ENCODE measurements at regions not wholly inside any gene's neighbourhood (a gene's known extent, or its start where the extent isn't known, plus 50 kb on each side); places are given as distances from the start of the nearest gene placed in this dataset.
"Not testable (repeated sequence)": the region's sequence is repeated elsewhere in the genome, so short reads cannot be mapped to it uniquely, and the experiment has no call there.

DNA sequence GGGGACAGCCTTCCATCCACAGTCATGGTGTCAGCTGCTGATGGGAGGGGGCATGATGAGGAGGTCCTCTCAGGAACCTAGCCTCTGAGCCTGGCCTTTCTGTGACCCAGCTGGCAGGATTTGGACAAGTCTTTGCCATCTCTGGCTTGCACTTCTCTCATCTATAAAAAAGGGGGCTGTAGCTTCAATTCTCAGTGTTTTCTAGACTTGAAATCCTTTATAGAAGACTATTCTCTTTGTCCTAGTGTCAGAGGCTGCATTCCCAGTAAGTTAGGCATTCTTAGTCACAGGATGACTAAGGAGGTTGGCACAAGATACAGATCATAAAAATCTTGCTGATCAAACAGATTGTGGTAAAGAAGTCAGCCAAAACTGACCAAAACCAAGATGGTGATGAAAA lies 958.5 kb downstream of the CNTNAP5 start:
- no peak for TF ChIP-seq MYC (IDR thresholded peaks at IDR 0.05; ENCODE audit: low read depth, low read length)
- TF ChIP-seq, protein P1, sequence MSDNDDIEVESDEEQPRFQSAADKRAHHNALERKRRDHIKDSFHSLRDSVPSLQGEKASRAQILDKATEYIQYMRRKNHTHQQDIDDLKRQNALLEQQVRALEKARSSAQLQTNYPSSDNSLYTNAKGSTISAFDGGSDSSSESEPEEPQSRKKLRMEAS (IDR thresholded peaks at IDR 0.05; ENCODE audit: low read depth, low read length) = no peak
- TF ChIP-seq, protein P2, sequence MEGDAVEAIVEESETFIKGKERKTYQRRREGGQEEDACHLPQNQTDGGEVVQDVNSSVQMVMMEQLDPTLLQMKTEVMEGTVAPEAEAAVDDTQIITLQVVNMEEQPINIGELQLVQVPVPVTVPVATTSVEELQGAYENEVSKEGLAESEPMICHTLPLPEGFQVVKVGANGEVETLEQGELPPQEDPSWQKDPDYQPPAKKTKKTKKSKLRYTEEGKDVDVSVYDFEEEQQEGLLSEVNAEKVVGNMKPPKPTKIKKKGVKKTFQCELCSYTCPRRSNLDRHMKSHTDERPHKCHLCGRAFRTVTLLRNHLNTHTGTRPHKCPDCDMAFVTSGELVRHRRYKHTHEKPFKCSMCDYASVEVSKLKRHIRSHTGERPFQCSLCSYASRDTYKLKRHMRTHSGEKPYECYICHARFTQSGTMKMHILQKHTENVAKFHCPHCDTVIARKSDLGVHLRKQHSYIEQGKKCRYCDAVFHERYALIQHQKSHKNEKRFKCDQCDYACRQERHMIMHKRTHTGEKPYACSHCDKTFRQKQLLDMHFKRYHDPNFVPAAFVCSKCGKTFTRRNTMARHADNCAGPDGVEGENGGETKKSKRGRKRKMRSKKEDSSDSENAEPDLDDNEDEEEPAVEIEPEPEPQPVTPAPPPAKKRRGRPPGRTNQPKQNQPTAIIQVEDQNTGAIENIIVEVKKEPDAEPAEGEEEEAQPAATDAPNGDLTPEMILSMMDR (IDR thresholded peaks at IDR 0.05; ENCODE audit: low read depth, low read length) = no peak
- TF ChIP-seq POLR2A (IDR thresholded peaks at IDR 0.05; ENCODE audit: extremely low read depth, insufficient read length) = no peak
- DNase-seq (ENCODE audit: low read depth) = no peak
- H3K4me3 ChIP-seq (ENCODE audit: low read depth, low read length) = no peak overlapping the region

DNA sequence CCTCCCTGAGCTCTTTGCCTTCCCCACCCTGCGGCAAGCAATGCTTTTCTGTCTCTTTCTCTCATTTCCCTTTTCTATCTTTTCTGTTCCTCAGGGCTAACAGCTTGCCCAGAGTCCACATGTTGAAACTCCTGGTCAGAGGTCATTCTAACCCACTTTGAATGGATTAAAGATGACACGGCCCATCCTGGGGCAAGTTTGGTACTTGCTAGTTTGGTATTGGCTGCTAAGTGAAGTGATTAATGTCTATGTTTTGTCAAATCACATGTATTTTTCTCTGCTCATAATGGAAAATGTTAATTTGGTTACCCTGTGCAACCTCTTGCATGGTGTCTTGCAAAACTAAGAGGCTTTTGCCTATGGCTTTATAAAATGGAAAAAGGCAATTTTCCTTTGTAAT lies 960.2 kb downstream of the CNTNAP5 start:
- TF ChIP-seq MYC (IDR thresholded peaks at IDR 0.05; ENCODE audit: low read depth, low read length) = no peak
- TF ChIP-seq POLR2A (IDR thresholded peaks at IDR 0.05; ENCODE audit: extremely low read depth, insufficient read length) = no peak
- TF ChIP-seq, protein P1 (IDR thresholded peaks at IDR 0.05; ENCODE audit: low read depth, low read length) = no peak
- TF ChIP-seq, protein P2 (IDR thresholded peaks at IDR 0.05; ENCODE audit: low read depth, low read length) = no peak
- no peak for DNase-seq (ENCODE audit: low read depth)
- no peak overlapping the region for H3K4me3 ChIP-seq (ENCODE audit: low read depth, low read length)

DNA sequence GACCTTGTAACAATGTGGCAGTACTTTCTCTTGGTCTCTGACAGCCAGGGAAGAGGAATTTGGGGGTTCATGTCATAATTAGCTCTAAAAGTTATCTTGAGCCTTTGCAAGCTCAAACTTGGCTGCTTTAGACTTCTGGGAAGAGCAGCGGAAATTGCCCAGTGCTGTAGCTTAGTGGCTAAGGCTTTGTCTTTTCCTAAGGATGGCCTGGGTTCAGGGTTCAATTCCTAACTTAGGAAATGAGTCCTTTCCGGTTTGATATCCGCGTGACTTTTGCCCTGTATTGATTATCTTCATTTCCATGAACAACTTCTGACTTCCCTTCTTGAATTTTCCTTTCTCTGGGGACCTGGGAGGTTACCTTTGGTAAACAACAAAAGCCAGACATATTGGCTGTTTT lies 961.0 kb downstream of the CNTNAP5 start:
- DNase-seq (ENCODE audit: low read depth) = no peak
- no peak overlapping the region for H3K4me3 ChIP-seq (ENCODE audit: low read depth, low read length)
- TF ChIP-seq, protein P1 (IDR thresholded peaks at IDR 0.05; ENCODE audit: low read depth, low read length) = no peak
- TF ChIP-seq MYC (IDR thresholded peaks at IDR 0.05; ENCODE audit: low read depth, low read length) (no peak), POLR2A (IDR thresholded peaks at IDR 0.05; ENCODE audit: extremely low read depth, insufficient read length) (no peak)
- TF ChIP-seq, protein P2 (IDR thresholded peaks at IDR 0.05; ENCODE audit: low read depth, low read length) = no peak

DNA sequence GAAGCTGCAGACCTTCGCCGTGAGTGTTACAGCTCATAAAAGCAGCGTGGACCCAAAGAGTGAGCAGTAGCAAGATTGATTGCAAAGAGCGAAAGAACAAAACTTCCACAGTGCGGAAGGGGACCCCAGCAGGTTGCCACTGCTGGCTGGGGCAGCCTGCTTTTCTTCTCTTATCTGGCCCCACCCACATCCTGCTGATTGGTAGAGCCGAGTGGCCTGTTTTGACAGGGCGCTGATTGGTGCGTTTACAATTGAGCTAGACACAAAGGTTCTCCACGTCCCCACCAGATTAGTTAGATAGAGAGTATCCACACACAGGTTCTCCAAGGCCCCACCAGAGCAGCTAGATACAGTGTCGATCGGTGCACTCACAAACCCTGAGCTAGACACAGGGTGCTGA lies 961.8 kb downstream of the CNTNAP5 start:
- H3K4me3 ChIP-seq (ENCODE audit: low read depth, low read length); DNase-seq (ENCODE audit: low read depth): not testable (repeated sequence)

DNA sequence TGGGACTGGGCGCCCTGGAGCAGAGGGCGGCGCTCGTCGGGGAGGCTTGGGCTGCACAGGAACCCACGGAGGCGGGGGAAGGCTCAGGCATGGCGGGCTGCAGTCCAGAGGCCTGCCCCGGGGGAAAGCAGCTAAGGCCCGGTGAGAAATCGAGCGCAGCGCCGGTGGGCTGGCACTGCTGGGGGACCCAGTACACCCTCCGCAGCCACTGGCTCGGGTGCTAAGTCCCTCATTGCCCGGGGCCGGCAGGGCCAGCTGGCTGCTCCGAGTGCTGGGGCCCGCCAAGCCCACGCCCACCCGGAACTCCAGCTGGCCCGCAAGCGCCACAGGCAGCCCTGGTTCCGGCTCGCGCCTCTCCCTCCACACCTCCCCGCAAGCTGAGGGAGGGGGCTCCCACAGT lies 962.3 kb downstream of the CNTNAP5 start:
- not testable (repeated sequence) for DNase-seq (ENCODE audit: low read depth); H3K4me3 ChIP-seq (ENCODE audit: low read depth, low read length)

DNA sequence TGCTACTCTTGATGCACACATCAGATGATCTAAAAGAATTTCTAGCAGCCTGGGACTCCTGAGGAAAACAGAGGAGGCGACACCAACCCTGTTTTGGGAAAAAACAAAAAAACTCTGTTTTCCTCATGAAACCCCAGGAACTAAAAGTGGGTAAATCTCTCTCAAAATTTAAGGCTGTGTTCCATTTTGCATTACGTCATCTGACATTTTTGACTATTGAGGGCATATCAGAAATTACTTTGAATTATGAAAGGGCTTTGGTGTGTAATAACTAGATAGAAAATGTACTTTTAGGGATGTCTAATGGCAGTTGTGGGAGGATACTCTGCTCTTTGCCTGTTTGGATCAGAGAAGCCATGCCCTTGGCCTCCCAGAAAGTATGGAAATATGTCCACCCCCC lies 963.0 kb downstream of the CNTNAP5 start:
- no peak overlapping the region for H3K4me3 ChIP-seq (ENCODE audit: low read depth, low read length)

DNA sequence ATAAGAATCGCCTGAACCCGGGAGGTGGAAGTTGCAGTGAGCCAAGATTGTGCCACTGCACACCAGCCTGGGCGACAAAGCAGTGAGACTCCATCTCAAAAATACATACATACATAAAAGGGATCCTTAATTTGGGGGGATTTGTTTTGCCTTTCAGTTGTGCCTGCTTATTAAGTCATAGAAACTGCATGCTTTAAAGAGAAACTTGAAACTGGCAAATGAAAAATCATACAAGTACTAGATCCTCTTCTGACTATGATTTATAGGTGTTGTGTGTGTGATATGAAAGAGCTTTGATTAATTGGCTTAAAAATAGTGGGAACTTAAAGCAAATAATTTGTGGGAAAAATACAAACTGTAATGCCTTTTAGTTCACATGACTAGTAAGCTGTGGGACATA lies 963.7 kb downstream of the CNTNAP5 start:
- H3K4me3 ChIP-seq (ENCODE audit: low read depth, low read length) = no peak overlapping the region
- DNase-seq (ENCODE audit: low read depth) = no peak
- TF ChIP-seq MYC (IDR thresholded peaks at IDR 0.05; ENCODE audit: low read depth, low read length) (no peak), POLR2A (IDR thresholded peaks at IDR 0.05; ENCODE audit: extremely low read depth, insufficient read length) (no peak)

More for the DNA sequence above, 963.0 kb downstream of the CNTNAP5 start:
- TF ChIP-seq, protein P2 (IDR thresholded peaks at IDR 0.05; ENCODE audit: low read depth, low read length) = no peak
- no peak for TF ChIP-seq POLR2A (IDR thresholded peaks at IDR 0.05; ENCODE audit: extremely low read depth, insufficient read length)
- TF ChIP-seq MYC (IDR thresholded peaks at IDR 0.05; ENCODE audit: low read depth, low read length) = no peak
- DNase-seq (ENCODE audit: low read depth) = no peak

DNA sequence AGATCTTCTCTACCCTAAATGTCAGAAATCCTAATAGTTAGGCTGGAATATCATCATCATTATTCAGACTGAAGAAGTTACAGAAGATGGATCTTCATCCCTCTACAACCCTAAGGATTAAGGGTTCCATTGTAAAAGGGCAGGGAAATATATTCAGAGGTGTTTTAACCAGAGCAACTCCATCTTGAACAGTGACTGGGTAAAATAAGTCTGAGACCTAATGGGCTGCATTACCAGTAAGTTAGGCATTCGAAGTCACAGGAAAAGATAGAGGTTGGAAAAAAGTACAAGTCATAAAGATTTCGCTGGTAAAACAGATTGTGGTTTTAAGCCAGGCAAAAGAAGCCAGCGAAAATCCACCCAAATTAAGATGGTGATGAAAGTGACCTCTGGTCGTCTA lies 968.7 kb downstream of the CNTNAP5 start:
- TF ChIP-seq, protein P1 (IDR thresholded peaks at IDR 0.05; ENCODE audit: low read depth, low read length) = no peak
- TF ChIP-seq MYC (IDR thresholded peaks at IDR 0.05; ENCODE audit: low read depth, low read length) (no peak), POLR2A (IDR thresholded peaks at IDR 0.05; ENCODE audit: extremely low read depth, insufficient read length) (no peak)
- TF ChIP-seq, protein P2 (IDR thresholded peaks at IDR 0.05; ENCODE audit: low read depth, low read length) = no peak
- no peak for DNase-seq (ENCODE audit: low read depth)
- H3K4me3 ChIP-seq (ENCODE audit: low read depth, low read length) = no peak overlapping the region

All from NB4 (cell line).